ENCODE measurements at regions not wholly inside any gene's neighbourhood (a gene's known extent, or its start where the extent isn't known, plus 50 kb on each side); places are given as distances from the start of the nearest gene placed in this dataset.
A peak's percentile ranks its signal among the peaks of the same experiment; 100 is the strongest.

- H3K27ac Mint-ChIP-seq: peak overlapping the region; percentile 18 to 53
- H3K4me3 Mint-ChIP-seq: peak overlapping the region; percentile 42
- DNase-seq (ENCODE audit: low spot score) (no peak), ATAC-seq (peak in 1 of 2 donors; percentile 49)
- peaks cover 5% of the 10 kb centered on the region for H3K36me3 Mint-ChIP-seq
- H3K4me1 Mint-ChIP-seq (ENCODE audit: low read depth in 2 of 2): peaks cover 51 to 67% of the 10 kb centered on the region in 2 donors
- peaks cover 0 to 3% of the 10 kb centered on the region in 2 donors for H3K27me3 Mint-ChIP-seq
- H3K9me3 Mint-ChIP-seq: peaks cover 9% of the 10 kb centered on the region
These were observed 201.4 kb downstream of the PTEN start for GRCh38 chr10:88064608-88065382.

- Mint-ChIP-seq H3K36me3 (peaks cover 5% of the 10 kb centered on the region), H3K27me3 (peaks cover 3 to 6% of the 10 kb centered on the region in 2 donors), H3K4me3 (peak overlapping the region; percentile 42), H3K27ac (peak overlapping the region in 1 of 2 donors; percentile 53), H3K4me1 (ENCODE audit: low read depth in 2 of 2) (peaks cover 51 to 65% of the 10 kb centered on the region in 2 donors), H3K9me3 (peaks cover 8% of the 10 kb centered on the region)
- DNase-seq (ENCODE audit: low spot score) (no peak), ATAC-seq (peak in 1 of 2 donors; percentile 64)
These were observed 202.1 kb downstream of the PTEN start for GRCh38 chr10:88065383-88066049.

- ATAC-seq (no peak), DNase-seq (ENCODE audit: low spot score) (no peak)
- Mint-ChIP-seq H3K36me3 (peaks cover 5% of the 10 kb centered on the region), H3K27ac (peak overlapping the region; percentile 29 to 30), H3K4me3 (peak overlapping the region; percentile 44), H3K4me1 (ENCODE audit: low read depth in 2 of 2) (peaks cover 50 to 64% of the 10 kb centered on the region in 2 donors), H3K9me3 (peaks cover 4% of the 10 kb centered on the region), H3K27me3 (peaks cover 10 to 14% of the 10 kb centered on the region in 2 donors)
These were observed 202.9 kb downstream of the PTEN start for GRCh38 chr10:88066319-88066718.

GRCh38 chr10:88066876-88067275 is 203.5 kb downstream of the PTEN start:
- H3K9me3 Mint-ChIP-seq: peaks cover 4% of the 10 kb centered on the region
- peak; percentile 32 to 70 for ATAC-seq
- peaks cover 14 to 16% of the 10 kb centered on the region in 2 donors for H3K27me3 Mint-ChIP-seq
- peak overlapping the region; percentile 44 for H3K4me3 Mint-ChIP-seq
- peaks cover 5% of the 10 kb centered on the region for H3K36me3 Mint-ChIP-seq
- no peak for DNase-seq (ENCODE audit: low spot score)
- peaks cover 52 to 66% of the 10 kb centered on the region in 2 donors for H3K4me1 Mint-ChIP-seq (ENCODE audit: low read depth in 2 of 2)
- peak overlapping the region; percentile 29 to 30 for H3K27ac Mint-ChIP-seq

- Mint-ChIP-seq H3K27me3 (peaks cover 17 to 21% of the 10 kb centered on the region in 2 donors), H3K4me1 (ENCODE audit: low read depth in 2 of 2) (peaks cover 56 to 71% of the 10 kb centered on the region in 2 donors), H3K4me3 (peak overlapping the region; percentile 44), H3K27ac (peak overlapping the region in 1 of 2 donors; percentile 29), H3K36me3 (peaks cover 5% of the 10 kb centered on the region), H3K9me3 (peaks cover 4% of the 10 kb centered on the region)
- DNase-seq (ENCODE audit: low spot score): no peak
- no peak for ATAC-seq
These were observed 204.3 kb downstream of the PTEN start for GRCh38 chr10:88067737-88068136.

GRCh38 chr10:88069338-88069737 is 205.9 kb downstream of the PTEN start:
- Mint-ChIP-seq H3K4me3 (no peak overlapping the region), H3K27ac (no peak overlapping the region), H3K36me3 (peaks cover 5% of the 10 kb centered on the region), H3K4me1 (ENCODE audit: low read depth in 2 of 2) (peaks cover 50 to 59% of the 10 kb centered on the region in 2 donors), H3K9me3 (peaks cover 4% of the 10 kb centered on the region), H3K27me3 (peaks cover 22 to 33% of the 10 kb centered on the region in 2 donors)
- ATAC-seq (no peak), DNase-seq (ENCODE audit: low spot score) (no peak)

GRCh38 chr10:88070080-88070880 is 206.9 kb downstream of the PTEN start:
- H3K4me1 Mint-ChIP-seq (ENCODE audit: low read depth in 2 of 2): peaks cover 48 to 57% of the 10 kb centered on the region in 2 donors
- peaks cover 5% of the 10 kb centered on the region for H3K36me3 Mint-ChIP-seq
- ATAC-seq (no peak), DNase-seq (ENCODE audit: low spot score) (no peak)
- H3K27me3 Mint-ChIP-seq: peaks cover 30 to 40% of the 10 kb centered on the region in 2 donors
- H3K4me3 Mint-ChIP-seq: no peak overlapping the region
- H3K27ac Mint-ChIP-seq: no peak overlapping the region
- peaks cover 4% of the 10 kb centered on the region for H3K9me3 Mint-ChIP-seq

- ATAC-seq (no peak), DNase-seq (ENCODE audit: low spot score) (no peak)
- Mint-ChIP-seq H3K4me1 (ENCODE audit: low read depth in 2 of 2) (peaks cover 49 to 57% of the 10 kb centered on the region in 2 donors), H3K4me3 (no peak overlapping the region), H3K27me3 (peaks cover 36 to 38% of the 10 kb centered on the region in 2 donors), H3K9me3 (peaks cover 4% of the 10 kb centered on the region), H3K27ac (peak overlapping the region in 1 of 2 donors; percentile 4), H3K36me3 (peaks cover 5% of the 10 kb centered on the region)
These were observed 208.5 kb downstream of the PTEN start for GRCh38 chr10:88071879-88072278.

GRCh38 chr10:88073682-88074081 is 210.3 kb downstream of the PTEN start:
- Mint-ChIP-seq H3K9me3 (no peaks in the 10 kb centered on the region), H3K4me1 (ENCODE audit: low read depth in 2 of 2) (peaks cover 41 to 49% of the 10 kb centered on the region in 2 donors), H3K36me3 (no peaks in the 10 kb centered on the region), H3K4me3 (no peak overlapping the region), H3K27ac (no peak overlapping the region), H3K27me3 (peaks cover 48 to 50% of the 10 kb centered on the region in 2 donors)
- ATAC-seq (no peak), DNase-seq (ENCODE audit: low spot score) (no peak)

- H3K4me3 Mint-ChIP-seq: no peak overlapping the region
- H3K9me3 Mint-ChIP-seq: no peaks in the 10 kb centered on the region
- H3K36me3 Mint-ChIP-seq: no peaks in the 10 kb centered on the region
- H3K27ac Mint-ChIP-seq: peak overlapping the region in 1 of 2 donors; percentile 34
- peaks cover 41 to 48% of the 10 kb centered on the region in 2 donors for H3K4me1 Mint-ChIP-seq (ENCODE audit: low read depth in 2 of 2)
- DNase-seq (ENCODE audit: low spot score) (no peak), ATAC-seq (no peak)
- peaks cover 54 to 56% of the 10 kb centered on the region in 2 donors for H3K27me3 Mint-ChIP-seq
These were observed 211.5 kb downstream of the PTEN start for GRCh38 chr10:88074971-88075370.

GRCh38 chr10:88076027-88076880 is 212.8 kb downstream of the PTEN start:
- H3K9me3 Mint-ChIP-seq: no peaks in the 10 kb centered on the region
- no peaks in the 10 kb centered on the region for H3K36me3 Mint-ChIP-seq
- peaks cover 31 to 44% of the 10 kb centered on the region in 2 donors for H3K4me1 Mint-ChIP-seq (ENCODE audit: low read depth in 2 of 2)
- DNase-seq (ENCODE audit: low spot score) (no peak), ATAC-seq (peak; percentile 83 to 92)
- H3K4me3 Mint-ChIP-seq: peak overlapping the region; percentile 45
- H3K27me3 Mint-ChIP-seq: peaks cover 53 to 55% of the 10 kb centered on the region in 2 donors
- H3K27ac Mint-ChIP-seq: peak overlapping the region; percentile 14 to 32

GRCh38 chr10:88077977-88078376 is 214.6 kb downstream of the PTEN start:
- peak overlapping the region in 1 of 2 donors; percentile 9 for H3K27ac Mint-ChIP-seq
- DNase-seq (ENCODE audit: low spot score): no peak
- H3K36me3 Mint-ChIP-seq: no peaks in the 10 kb centered on the region
- no peak for ATAC-seq
- no peak overlapping the region for H3K4me3 Mint-ChIP-seq
- H3K4me1 Mint-ChIP-seq (ENCODE audit: low read depth in 2 of 2): peaks cover 35 to 49% of the 10 kb centered on the region in 2 donors
- H3K27me3 Mint-ChIP-seq: peaks cover 44 to 47% of the 10 kb centered on the region in 2 donors
- no peaks in the 10 kb centered on the region for H3K9me3 Mint-ChIP-seq

All from natural killer cell treated with Interleukin-12 subunit alpha and Interleukin-12 subunit beta and Interleukin-15 and Interleukin-18, amount 100 ng/mL, for 72 hours (primary cell).